Mesendoderm (in vitro differentiated cells): ENCODE measurements at regions not wholly inside any gene's neighbourhood (a gene's known extent, or its start where the extent isn't known, plus 50 kb on each side); places are given as distances from the start of the nearest gene placed in this dataset.
A peak's percentile ranks its signal among the peaks of the same experiment; 100 is the strongest.

Source experiments
- DNase-seq: peaks from one replicate; pipeline ENCODE4 v3.0.0; 2013
- H2AK5ac ChIP-seq: 2 replicates; pipeline ENCODE4 v1.6.1; 2013; ENCODE audit warnings: low read length, inconsistent platforms
- H2BK120ac ChIP-seq: 2 replicates; pipeline ENCODE4 v1.6.1; 2013; ENCODE audit warnings: low read depth, mild to moderate bottlenecking, low read length, moderate library complexity, mixed read lengths
- H2BK15ac ChIP-seq: replicated peaks from 2 replicates; pipeline ENCODE4 v1.6.1; 2013; ENCODE audit warnings: low read depth, mild to moderate bottlenecking, moderate library complexity
- H2BK5ac ChIP-seq: 2 replicates; pipeline ENCODE4 v1.6.1; 2013; ENCODE audit warnings: low read length, inconsistent platforms
- H3K18ac ChIP-seq: 2 replicates; pipeline ENCODE4 v1.6.1; 2013; ENCODE audit warnings: mild to moderate bottlenecking, low read length, mixed read lengths
- H3K23ac ChIP-seq: one replicate; pipeline ENCODE4 v1.6.1; 2013; ENCODE audit warnings: low read length
- H3K27ac ChIP-seq: 2 replicates; pipeline ENCODE4 v1.5.1; 2013; ENCODE audit warnings: low read depth, mild to moderate bottlenecking, inconsistent platforms, low read length, moderate library complexity
- H3K27me3 ChIP-seq: 2 replicates; pipeline ENCODE4 v1.6.1; 2013; ENCODE audit warnings: low read length, control low read depth, mild to moderate bottlenecking, inconsistent platforms; ENCODE audit not compliant: insufficient read depth, poor library complexity
- H3K36me3 ChIP-seq: 2 replicates; pipeline ENCODE4 v1.6.1; 2013; ENCODE audit warnings: low read length, inconsistent platforms; ENCODE audit not compliant: control insufficient read depth, insufficient read depth
- H3K4ac ChIP-seq: one replicate; pipeline ENCODE4 v1.6.1; 2013; ENCODE audit warnings: low read depth, mild to moderate bottlenecking, low read length, moderate library complexity
- H3K4me1 ChIP-seq: 2 replicates; pipeline ENCODE4 v1.6.1; 2013; ENCODE audit warnings: low read depth, low read length, inconsistent platforms; ENCODE audit not compliant: control insufficient read depth
- H3K4me2 ChIP-seq: 2 replicates; pipeline ENCODE4 v1.6.1; 2013; ENCODE audit warnings: low read length
- H3K4me3 ChIP-seq: 2 replicates; pipeline ENCODE4 v1.5.1; 2013; ENCODE audit warnings: mild to moderate bottlenecking, low read length
- H3K56ac ChIP-seq: one replicate; pipeline ENCODE4 v1.6.1; 2013; ENCODE audit warnings: low read length
- H3K79me1 ChIP-seq: 2 replicates; pipeline ENCODE4 v1.6.1; 2013; ENCODE audit warnings: low read length, inconsistent platforms
- H3K79me2 ChIP-seq: 2 replicates; pipeline ENCODE4 v1.6.1; 2013; ENCODE audit warnings: mild to moderate bottlenecking, low read length; ENCODE audit not compliant: control insufficient read depth, insufficient read depth
- H3K9ac ChIP-seq: 2 replicates; pipeline ENCODE4 v1.6.1; 2013; ENCODE audit warnings: low read length, inconsistent platforms
- H4K5ac ChIP-seq: one replicate; pipeline ENCODE4 v1.6.1; 2013; ENCODE audit warnings: low read length
- H4K8ac ChIP-seq: one replicate; pipeline ENCODE4 v1.6.1; 2013; ENCODE audit warnings: low read depth, mild to moderate bottlenecking, control low read depth, low read length, moderate library complexity
- WGBS: extraction: QIAGEN DNeasy Blood & Tissue Kit; methylation state at CpG from one replicate; pipeline ENCODE4 v1.1.7; 2013; ENCODE audit warnings: low lambda C conversion rate, missing lambda C conversion rate; ENCODE audit not compliant: insufficient coverage; ENCODE audit errors: extremely low coverage; 5-methylcytosine and 5-hydroxymethylcytosine counted together

DNA sequence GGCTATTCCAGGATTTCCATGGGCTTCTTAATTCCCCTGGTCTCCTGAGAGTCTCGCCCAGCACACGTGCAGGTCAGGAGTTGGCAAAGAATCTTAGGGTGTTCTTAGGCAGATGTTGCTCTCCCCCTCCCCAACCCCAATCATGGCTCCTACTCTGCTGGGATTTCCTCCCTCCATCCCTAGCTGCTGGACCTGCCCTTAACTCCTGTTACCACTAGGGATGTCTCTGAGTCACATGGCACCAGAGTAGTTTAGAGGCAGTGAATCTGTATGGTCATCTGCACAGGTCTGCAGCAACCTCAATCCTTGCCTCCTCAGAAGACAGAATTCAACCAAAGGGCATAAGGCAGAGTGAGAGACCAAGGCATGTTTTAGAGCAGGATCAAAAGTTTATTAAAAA, 51.8 kb upstream of the CHST3 start:
- Histone ChIP-seq H3K9ac (no peak overlapping the region), H3K79me1 (no peaks in the 10 kb centered on the region), H3K27me3 (no peaks in the 10 kb centered on the region), H3K27ac (no peak overlapping the region), H3K23ac (no peak overlapping the region), H4K5ac (no peak overlapping the region), H2BK5ac (no peak overlapping the region), H3K4me3 (no peak overlapping the region), H2AK5ac (no peak overlapping the region), H2BK15ac (no peak overlapping the region), H2BK120ac (no peak overlapping the region), H3K56ac (no peak overlapping the region), H3K4me1 (no peaks in the 10 kb centered on the region), H3K4ac (no peak overlapping the region), H4K8ac (no peak overlapping the region), H3K4me2 (no peak overlapping the region), H3K18ac (no peak overlapping the region), H3K79me2 (no peaks in the 10 kb centered on the region), H3K36me3 (no peaks in the 10 kb centered on the region)
- DNase-seq, result peak; percentile 37
- WGBS, result no CpG with 5 or more reads among the region's 2 CpGs

DNA sequence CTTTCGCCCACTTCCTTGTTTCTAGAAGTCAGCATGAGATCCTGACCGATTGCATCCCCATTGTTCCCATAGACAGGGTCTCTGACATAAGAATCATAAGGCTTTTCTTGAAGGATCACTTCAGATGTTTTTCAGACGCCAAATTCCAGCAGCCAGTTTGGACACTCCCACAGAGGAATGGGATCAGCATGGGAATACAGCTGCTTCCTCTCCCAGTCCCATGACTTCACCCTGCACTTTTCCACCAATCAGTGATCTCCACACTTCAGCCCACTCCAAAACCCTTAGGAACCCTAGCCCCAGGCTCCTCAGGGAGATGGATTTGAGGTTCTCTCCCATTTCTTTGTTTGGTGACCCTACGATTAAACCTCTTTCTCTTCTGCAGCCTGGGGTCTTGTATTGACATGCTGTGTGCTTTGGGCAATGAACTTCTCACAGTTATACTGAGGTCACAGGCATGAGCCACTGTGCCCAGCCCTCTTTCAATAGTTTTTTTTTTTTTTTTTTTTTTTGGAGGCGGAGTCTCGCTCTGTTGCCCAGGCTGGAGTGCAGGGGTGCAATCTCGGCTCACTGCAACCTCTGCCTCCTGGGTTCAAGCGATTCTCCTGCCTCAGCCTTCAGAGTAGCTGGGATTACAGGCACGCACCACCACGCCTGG, 52.8 kb upstream of the CHST3 start:
- Histone ChIP-seq H2BK120ac (no peak overlapping the region), H3K4me1 (no peaks in the 10 kb centered on the region), H4K5ac (no peak overlapping the region), H3K27me3 (no peaks in the 10 kb centered on the region), H3K79me1 (no peaks in the 10 kb centered on the region), H3K4me2 (no peak overlapping the region), H3K18ac (no peak overlapping the region), H3K23ac (no peak overlapping the region), H3K9ac (no peak overlapping the region), H3K27ac (no peak overlapping the region), H2AK5ac (no peak overlapping the region), H2BK15ac (no peak overlapping the region), H3K36me3 (no peaks in the 10 kb centered on the region), H4K8ac (no peak overlapping the region), H3K4ac (no peak overlapping the region), H2BK5ac (no peak overlapping the region), H3K56ac (no peak overlapping the region), H3K4me3 (no peak overlapping the region), H3K79me2 (no peaks in the 10 kb centered on the region)
- DNase-seq, result peak; percentile 56
- no CpG with 5 or more reads among the region's 10 CpGs for WGBS

DNA sequence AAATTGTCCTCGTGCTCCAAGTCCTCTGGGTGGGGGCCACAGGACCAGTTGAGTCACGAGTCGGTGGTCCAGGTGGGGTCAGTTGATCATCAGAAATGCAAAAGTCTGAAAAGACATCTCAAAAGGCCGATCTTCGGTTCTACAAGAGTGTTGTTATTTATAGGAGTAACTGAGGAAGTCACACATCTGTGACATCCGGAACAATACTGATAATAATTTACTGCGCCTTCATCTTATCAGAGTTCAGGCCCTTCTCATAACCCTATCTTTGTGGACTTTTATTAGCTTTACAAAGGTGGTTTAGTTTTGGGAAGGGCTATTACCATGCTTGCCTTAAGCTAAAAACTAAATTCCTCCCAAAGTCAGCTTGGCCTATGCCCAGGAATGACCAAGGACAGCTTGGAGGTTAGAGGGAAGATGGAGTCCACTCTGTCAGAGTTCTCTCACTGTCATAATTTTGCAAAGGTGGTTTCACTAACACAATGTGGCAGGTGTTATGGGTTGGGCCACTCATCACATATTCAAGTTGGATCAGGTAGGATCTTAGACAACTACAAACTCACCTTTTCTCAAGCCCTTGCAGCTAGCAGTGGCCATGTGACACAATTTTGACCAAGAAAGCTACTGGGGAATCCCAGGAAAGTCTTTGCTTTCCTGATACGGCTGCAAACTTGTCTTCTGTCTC, 54.7 kb upstream of the CHST3 start:
- Histone ChIP-seq H3K27ac (no peak overlapping the region), H3K4me1 (no peaks in the 10 kb centered on the region), H3K79me1 (no peaks in the 10 kb centered on the region), H4K5ac (no peak overlapping the region), H3K4ac (no peak overlapping the region), H2BK120ac (no peak overlapping the region), H3K4me2 (no peak overlapping the region), H3K79me2 (no peaks in the 10 kb centered on the region), H3K4me3 (no peak overlapping the region), H3K23ac (no peak overlapping the region), H3K27me3 (no peaks in the 10 kb centered on the region), H3K18ac (no peak overlapping the region), H2AK5ac (no peak overlapping the region), H3K9ac (no peak overlapping the region), H3K36me3 (no peaks in the 10 kb centered on the region), H2BK15ac (no peak overlapping the region), H2BK5ac (no peak overlapping the region), H4K8ac (no peak overlapping the region), H3K56ac (no peak overlapping the region)
- no peak for DNase-seq
- no CpG with 5 or more reads among the region's 8 CpGs for WGBS

DNA sequence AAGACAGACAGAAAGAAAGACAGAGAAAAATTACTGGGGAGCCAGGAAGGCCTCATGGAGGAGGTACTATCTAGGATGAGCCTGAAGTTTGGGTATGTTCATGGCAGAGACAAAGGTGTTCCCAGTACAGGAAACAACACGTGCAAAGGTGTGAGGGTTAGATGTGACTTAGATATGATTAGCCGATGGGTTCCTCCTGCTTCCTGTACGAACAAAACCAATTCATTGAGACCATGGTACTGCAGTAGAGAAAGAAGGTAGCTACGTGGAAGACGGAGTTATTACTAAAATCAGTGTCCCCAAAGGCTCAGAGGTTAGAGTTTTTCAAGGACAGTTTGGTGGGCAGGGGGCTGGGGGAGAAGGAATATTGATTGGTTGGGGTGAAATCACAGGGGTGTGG, 55.2 kb upstream of the CHST3 start:
- H3K18ac ChIP-seq, result no peak overlapping the region
- H3K23ac ChIP-seq, result no peak overlapping the region
- no peak overlapping the region for H3K9ac ChIP-seq
- no peak for DNase-seq
- no peak overlapping the region for H2BK15ac ChIP-seq
- H3K27ac ChIP-seq, result no peak overlapping the region
- no peak overlapping the region for H2BK5ac ChIP-seq
- H2BK120ac ChIP-seq, result no peak overlapping the region
- no peaks in the 10 kb centered on the region for H3K79me2 ChIP-seq
- H3K56ac ChIP-seq, result no peak overlapping the region
- H3K4me2 ChIP-seq, result no peak overlapping the region
- WGBS, result no CpG with 5 or more reads among the region's 5 CpGs
- H3K36me3 ChIP-seq, result no peaks in the 10 kb centered on the region
- H2AK5ac ChIP-seq, result no peak overlapping the region
- H3K27me3 ChIP-seq, result no peaks in the 10 kb centered on the region
- no peaks in the 10 kb centered on the region for H3K79me1 ChIP-seq
- no peak overlapping the region for H3K4ac ChIP-seq
- H4K5ac ChIP-seq, result no peak overlapping the region
- H4K8ac ChIP-seq, result no peak overlapping the region
- H3K4me1 ChIP-seq, result no peaks in the 10 kb centered on the region
- no peak overlapping the region for H3K4me3 ChIP-seq

DNA sequence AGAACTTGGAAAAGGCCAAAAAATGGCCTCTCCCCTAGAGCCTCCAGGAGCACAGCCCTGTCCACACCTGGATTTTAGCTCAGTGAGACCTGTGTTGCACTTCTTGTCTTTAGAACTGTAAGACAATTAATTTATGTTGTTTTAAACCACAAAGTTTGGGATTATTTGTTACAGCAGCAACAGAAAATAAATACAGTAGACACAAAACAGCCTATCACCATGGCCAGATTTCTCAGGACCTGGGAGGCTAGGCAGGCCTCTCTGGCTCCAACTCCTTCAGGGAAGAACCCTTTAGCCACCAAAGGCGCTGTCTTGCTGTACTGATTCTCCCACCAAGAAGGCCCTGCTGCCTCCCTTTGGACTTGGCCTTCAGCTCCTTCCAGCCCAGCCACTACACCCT, 54.1 kb upstream of the PSAP start:
- H3K23ac ChIP-seq, result no peak overlapping the region
- no peak overlapping the region for H2BK15ac ChIP-seq
- H3K36me3 ChIP-seq, result no peaks in the 10 kb centered on the region
- DNase-seq, result no peak
- no peak overlapping the region for H3K9ac ChIP-seq
- H3K27me3 ChIP-seq, result no peaks in the 10 kb centered on the region
- no peaks in the 10 kb centered on the region for H3K79me1 ChIP-seq
- H3K4ac ChIP-seq, result no peak overlapping the region
- no peak overlapping the region for H2BK120ac ChIP-seq
- no peak overlapping the region for H3K56ac ChIP-seq
- H4K5ac ChIP-seq, result no peak overlapping the region
- no peak overlapping the region for H3K18ac ChIP-seq
- H3K79me2 ChIP-seq, result no peaks in the 10 kb centered on the region
- H3K4me2 ChIP-seq, result no peak overlapping the region
- no peaks in the 10 kb centered on the region for H3K4me1 ChIP-seq
- no CpG with 5 or more reads among the region's 1 CpG for WGBS
- H2AK5ac ChIP-seq, result no peak overlapping the region
- H4K8ac ChIP-seq, result no peak overlapping the region
- H3K27ac ChIP-seq, result no peak overlapping the region
- H3K4me3 ChIP-seq, result no peak overlapping the region
- H2BK5ac ChIP-seq, result no peak overlapping the region
